ENCODE measurements at regions not wholly inside any gene's neighbourhood (a gene's known extent, or its start where the extent isn't known, plus 50 kb on each side); places are given as distances from the start of the nearest gene placed in this dataset.
"Not testable (repeated sequence)": the region's sequence is repeated elsewhere in the genome, so short reads cannot be mapped to it uniquely, and the experiment has no call there.

DNA sequence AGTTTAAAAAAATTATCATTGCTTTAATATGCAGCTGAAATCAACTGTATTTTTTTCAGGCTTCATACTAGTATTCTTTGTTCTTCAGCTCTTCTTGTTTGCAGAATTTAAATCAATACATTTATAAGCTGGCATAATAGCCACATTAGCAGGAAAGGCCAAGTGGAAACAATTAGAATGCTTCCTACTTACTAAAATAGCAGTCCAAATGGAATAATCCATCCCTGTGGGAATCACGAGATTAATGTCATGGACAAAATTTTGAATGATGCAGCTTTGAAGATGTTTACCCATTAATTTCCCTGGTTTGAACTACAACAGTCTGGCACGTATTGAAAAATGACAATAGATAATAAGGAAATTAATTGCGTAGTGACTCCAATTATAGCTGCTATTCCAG, 2650.8 kb downstream of the PCDH9 start:
- DNase-seq, result no peak

DNA sequence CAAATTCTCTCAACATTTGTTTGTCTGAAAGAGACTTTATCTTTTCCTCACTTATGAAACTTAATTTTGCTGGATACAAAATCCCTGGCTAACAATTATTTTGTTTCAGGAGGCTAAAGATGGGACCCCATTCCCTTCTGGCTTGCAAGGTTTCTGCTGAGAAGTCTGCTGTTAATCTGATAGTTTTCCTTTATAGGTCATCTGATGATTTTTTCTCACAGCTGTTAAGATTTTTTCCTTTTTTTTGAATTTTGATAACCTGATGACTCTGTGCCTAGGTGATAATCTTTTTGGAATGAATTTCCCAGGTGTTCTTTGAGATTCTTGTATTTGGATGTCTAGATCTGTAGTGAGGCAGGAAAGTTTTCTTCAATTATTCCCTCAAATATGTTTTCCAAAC, 2661.4 kb downstream of the PCDH9 start:
- no peak for DNase-seq

DNA sequence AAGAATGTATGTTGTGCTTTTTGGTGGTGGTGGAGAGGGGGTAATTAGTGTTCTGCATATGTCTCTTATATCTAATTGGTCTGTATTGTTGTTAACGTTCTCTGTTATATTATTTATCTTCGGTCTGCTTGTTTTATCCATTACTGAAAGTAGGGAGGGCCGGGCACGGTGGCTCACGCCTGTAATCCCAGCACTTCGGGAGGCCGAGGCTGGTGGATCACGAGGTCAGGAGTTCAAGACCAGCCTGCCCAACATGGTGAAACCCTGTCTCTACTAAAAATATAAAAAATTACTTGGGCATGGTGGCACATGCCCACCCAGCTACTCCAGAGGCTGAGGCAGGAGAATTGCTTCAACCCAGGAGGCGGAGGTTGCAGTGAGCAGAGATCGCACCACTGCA, 2672.1 kb downstream of the PCDH9 start:
- DNase-seq, result not testable (repeated sequence)

DNA sequence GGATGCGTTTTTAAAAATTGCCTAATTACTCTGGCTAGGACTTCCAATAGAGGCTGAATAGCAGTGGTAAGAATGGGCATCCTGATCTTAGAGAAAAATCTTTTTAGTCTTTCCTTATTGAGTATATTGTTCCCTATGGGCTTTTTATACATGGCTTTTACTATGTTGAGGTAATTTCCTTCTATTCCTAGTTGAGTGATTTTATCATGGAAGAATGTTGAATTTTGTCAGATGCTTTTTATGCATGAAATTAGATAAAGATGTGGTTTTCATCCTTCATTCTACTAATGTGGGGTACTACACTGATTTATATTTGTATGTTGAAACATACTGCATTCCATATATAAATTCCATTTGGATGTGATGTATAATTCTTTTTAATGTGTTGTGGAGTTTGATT, 2673.8 kb downstream of the PCDH9 start:
- no peak for DNase-seq

DNA sequence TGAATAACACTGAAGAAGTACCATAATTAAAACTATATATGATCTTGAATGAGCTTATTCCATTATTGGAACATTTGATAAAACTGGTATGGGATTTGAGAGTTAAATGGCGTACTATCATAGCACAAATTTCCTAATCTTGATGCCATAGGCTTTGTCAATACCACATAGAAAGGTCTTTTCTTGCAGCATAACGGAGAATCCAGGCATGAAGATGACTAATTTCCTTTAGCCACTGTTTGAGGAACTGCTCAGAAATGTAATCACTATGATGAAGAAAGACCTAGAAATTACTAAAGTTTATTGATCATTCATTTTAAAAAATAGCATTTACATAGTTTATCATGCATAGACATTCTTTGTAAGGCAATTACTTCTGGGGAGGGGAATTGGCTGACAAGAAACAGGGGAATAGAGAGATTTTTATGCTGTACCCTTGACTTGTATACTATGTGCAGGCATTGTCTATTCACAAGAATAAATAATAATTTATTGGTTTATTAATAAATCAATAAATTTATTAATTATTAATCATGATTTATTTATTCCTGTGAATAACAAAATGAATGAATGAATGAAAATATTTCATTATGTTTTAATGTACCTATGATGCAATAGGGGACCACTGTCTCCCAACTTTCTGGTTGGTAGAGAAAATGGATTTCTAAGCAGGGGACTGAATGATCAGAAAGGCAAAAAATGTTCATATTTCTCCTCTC, 2676.6 kb downstream of the PCDH9 start:
- no peak for DNase-seq

DNA sequence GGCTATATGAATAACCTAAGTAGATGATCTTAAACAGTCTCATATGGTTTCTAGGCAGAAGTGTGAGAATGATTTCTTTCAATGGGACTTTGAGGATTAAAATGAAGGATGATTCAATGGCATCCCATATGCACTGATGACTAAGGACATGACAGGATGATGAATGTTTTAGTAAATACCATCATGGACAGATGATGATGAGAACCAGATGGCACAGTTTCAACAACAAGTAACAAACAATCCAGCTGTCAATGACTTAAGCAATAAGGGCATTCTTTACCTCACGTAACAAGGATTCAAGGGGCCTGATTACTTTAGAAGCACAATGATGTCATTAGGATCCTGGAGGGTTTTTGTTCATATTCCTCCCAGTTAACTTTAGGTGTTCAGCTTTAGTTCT, 2678.4 kb downstream of the PCDH9 start:
- no peak for DNase-seq

DNA sequence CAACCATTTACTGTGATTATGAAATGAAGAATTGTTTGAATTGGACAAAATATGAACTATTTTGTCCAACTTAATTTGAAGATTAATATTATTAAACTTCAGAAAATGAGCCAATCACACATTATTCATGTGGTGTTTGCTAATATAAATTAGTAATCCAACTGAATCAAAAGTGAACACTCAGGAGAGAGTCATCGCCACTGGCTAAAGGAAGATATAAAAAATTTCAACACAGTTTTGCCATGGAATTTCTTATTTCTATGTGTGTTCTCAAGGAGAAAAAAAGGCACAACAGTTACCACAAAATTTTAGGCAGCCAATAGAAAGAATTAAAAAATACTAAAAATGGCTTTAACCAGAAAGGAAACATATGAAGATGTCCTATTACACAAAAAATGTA, 2683.8 kb downstream of the PCDH9 start:
- no peak for DNase-seq

DNA sequence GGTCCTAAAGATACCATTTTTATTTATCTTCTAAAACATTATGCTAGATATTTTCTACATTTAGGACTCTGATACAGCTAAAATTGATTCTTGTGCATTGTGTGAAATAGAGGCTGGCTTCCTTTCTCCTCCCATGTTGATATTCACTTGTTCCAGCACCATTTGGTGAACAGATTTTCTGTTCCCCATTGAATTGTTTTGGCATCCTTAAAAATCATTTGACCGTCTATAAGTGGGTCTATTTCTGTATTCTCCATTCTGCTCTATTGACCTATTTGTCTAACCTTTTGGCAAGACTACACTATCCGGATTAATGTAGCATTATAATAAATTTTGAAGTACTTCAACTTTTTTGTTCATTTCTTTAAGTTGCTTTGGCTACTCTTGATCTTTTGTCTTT, 2689.2 kb downstream of the PCDH9 start:
- no peak for DNase-seq

DNA sequence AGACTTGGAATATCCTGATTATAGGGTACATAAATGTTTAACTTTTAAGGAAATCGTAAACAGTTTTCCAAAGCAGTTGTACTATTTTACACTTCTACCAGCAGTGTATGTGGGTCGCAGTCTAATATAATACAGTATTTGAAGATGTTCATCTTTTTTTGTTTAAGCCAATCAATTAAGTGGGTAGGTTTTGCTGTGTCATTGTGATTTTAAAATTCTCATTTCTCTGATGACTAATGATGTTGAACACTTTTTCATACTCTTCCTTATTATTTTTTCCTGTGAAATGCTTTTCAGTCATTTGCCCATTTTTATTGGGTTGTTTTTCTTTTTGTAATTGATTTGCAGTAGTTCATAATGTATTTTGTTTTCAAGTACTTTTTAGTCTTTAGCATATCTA, 2689.7 kb downstream of the PCDH9 start:
- no peak for DNase-seq

DNA sequence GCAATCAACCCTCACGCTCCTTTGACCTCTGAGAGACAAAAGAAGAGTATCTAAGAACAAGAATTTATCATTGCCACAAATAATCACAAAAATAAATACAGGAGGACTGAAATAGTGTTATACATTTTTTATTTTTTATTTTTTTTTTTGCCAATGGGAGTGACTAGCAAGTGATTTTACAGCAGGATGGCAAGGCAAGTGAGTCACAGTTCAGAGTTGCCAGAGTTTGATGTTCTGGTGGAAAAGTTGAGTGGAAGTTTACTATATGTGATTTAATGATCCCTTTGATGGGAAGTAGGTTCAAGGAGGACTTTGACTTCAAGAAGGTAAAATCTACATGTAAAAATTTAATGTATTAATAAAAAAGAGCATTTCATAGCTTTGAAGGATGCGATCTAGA, 2691.4 kb downstream of the PCDH9 start:
- DNase-seq, result no peak

DNA sequence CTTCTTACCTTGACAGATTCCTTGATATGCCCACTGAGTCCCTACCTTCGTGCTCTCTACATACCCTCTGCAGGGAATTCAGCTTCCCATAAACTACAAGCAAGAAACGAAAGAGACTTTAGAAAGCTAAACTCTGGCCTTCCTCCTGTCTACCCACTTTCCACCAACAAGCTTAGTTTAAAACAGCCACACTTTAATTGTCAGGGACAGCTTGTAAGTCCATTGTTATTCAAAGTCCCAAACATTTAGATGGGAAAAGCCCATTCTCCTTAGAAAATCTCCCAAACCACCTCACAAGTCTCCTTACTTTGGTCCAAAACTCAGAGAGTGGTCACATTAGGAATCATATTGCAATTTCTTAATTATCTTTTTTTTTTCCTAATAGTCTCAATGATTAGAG, 2695.8 kb downstream of the PCDH9 start:
- no peak for DNase-seq

DNA sequence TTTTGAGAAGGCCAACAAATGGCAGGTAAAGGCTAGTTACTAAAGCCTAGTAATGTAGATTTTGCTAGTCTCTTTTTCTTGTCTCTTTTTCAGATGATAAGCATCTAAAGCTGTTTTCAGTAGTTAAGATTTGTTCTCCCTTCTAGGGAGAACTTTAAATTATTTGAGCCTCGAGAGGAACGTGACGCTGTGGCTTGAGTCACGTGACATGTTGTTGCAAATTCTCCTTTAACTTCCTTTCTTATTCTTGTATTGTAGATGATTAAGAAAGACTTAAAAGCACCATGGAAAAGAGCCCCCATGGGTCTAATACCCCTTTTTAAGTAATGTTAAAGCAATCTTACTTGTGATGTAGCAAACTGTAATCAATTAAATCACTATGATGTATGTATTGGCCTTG, 2698.7 kb downstream of the PCDH9 start:
- no peak for DNase-seq

DNA sequence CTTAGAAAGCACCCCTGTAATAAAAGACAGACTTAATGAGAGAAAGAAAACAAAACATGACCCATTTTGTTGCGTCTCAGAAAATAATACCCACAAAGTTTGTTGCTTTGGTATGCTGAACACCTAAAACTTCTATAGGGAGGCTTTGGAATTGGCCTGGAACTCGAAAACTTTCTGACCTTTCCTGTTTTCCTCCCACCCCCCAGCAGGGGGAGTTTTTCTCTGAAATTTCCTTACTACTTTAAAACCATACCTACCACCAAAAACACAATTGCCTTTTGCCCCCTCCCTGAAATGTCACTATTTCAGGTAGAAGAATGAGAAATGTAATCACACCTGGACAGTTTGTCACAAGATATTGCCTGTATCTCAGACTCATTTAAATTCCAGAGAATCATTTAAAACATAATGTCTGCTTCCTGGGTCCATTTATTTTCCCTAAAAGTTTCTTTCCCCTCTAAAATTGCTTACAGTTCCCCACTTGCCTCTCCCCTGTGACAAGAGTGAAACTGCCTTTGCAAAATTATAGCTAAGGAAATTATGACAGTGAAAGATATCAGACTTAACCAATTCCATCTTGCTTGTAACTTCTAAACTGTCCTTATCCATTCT, 2700.2 kb downstream of the PCDH9 start:
- DNase-seq, result no peak

DNA sequence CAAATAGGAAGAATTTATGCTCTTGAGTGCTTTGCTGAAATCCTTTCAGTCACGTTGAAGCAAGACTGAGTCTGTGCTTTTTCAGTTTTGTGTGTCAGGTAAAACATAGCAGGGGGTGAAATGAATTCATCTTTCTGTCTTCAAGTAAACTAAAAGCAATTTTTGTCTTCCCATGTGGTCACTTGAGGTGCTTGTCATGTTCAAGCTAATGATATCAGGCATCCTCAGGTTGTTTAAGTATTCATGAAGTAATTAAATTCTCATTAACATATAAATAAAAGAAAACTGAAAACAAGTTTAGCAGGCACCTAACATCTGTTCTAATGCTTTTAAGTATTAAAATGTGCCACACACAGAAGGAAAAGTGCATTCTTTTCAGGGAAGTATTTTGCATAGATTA, 2701.3 kb downstream of the PCDH9 start:
- DNase-seq, result no peak

DNA sequence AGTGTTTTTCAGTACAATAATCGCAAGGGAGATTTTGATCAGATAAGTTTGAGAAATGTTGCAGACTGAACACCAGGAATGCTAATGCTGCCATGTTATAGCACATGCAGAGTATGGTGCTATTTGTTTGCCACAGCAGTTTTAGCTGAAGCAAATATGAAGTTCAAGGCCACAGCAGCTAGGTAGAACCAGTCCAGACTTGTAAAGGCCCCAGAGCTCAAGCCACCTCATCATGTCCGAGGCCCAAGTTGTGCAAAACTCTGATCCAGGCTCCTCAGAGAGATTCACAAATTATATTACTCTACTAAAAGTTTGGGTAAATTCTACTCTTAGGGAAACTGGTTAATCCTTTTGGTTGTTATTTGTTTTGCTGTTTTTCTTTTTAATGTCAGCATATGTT, 2702.6 kb downstream of the PCDH9 start:
- no peak for DNase-seq

DNA sequence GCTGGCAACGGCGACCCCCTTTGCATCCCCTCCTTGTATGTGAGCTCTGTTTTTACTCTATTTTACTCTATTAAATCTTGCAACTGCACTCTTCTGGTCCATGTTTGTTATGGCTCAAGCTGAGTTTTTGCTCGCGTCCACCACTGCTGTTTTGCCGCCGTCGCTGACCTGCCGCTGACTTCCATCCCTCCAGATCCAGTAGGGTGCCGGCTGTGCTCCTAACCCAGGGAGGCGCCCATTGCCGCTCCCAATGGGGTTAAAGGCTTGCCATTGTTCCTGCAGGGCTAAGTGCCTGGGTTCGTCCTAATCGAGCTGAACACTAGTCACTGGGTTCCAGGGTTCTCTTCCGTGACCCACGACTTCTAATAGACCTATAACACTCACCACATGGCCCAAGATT, 2704.4 kb downstream of the PCDH9 start:
- no peak for DNase-seq

DNA sequence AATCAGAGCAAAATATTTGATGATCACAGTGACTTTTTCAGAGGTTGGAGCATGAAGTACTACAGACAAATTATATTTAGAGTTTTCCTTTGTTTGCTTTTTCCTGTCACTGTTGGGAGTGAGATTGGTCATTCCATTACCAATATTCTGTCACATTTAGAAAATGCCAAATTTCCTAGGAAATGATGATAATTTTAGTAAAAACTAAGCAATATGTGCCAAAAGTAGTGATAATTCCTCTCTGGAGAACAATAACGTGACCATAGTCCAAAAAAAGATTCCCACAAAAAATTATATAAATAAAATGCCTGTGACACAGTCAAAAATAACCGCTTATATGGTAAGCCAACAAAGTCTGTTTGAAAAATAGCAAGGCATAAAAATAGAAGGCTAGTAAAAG, 2719.4 kb downstream of the PCDH9 start:
- no peak for DNase-seq

DNA sequence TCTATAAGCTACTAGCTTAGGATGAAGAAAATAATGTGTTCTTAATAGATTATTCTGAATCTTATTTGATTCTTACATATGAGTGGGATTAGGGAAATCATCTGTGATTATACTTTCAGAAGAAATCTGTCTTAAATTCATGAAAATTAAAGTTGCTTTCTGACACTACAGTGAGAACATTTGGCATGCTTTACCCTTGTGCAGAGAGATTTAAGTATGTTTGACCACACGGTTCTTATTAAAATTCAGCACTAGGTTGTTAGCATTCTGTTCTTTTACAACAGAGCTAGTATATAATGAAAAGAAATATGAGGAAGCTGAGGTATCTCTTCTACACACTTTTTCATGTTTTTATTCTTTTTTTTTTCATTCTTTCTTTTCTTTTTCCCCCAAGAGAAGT, 2723.9 kb downstream of the PCDH9 start:
- no peak for DNase-seq

DNA sequence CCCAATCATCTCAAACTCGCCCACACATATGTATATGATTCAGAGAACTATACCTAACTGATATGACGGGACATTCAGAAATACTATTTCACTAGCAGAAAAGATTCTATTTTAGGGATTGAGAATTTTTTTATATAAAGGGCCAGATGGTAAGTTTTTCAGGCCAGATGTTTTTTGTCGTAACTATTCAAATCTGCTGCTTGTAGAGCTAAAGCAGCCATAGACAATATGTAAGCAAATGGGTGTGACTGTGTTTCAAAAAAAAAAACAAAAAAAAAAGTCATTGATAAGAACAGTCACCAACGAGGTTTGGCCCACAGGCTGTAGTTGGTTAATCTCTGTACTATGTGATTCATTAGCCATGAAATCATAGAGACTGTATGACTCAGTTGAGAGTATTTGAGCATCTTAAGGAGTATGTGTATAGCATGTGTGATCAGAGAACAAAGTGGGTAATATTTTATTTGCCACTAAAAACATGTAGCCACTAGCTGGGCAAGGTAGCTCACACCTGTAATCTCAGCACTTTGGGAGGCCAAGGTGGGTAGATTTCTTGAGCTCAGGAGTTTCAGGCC, 2724.7 kb downstream of the PCDH9 start:
- no peak for DNase-seq

DNA sequence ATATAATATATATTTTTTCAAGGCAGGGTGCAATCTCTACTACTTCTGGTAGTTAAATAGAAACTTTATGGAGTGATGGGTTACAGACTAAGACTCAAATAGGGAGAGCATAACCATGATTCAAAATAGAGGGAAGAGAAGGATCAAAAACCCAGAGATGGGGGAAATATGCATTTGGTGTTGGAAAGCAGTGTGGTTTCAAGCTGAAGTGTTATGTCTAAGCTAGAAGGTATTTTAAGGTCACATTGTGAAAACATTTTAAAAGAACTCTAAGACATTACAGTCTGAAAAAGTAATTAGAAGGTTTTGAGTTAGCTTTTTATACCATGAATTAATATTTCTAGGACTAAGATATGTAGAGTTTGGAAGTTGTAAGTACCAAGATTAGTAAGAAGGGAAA, 2741.4 kb downstream of the PCDH9 start:
- no peak for DNase-seq

DNA sequence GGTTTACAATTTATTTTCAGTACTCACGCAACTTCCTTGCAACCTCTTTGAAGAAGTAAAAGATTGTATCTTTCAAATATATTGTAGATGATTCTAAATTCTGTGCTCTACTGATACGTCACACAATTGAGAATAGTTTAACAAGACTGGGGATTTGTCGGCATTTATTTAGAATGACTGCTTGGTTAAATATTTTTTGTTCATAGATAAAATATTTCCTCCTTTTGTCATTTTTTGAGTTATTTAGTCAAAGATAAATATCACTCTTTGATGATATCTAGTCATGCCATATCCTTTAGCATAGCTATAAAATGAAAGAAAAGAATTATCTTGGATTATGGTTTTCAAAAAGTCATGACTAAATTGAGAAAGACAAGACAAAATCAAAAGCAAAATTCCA, 2747.8 kb downstream of the PCDH9 start:
- no peak for DNase-seq

DNA sequence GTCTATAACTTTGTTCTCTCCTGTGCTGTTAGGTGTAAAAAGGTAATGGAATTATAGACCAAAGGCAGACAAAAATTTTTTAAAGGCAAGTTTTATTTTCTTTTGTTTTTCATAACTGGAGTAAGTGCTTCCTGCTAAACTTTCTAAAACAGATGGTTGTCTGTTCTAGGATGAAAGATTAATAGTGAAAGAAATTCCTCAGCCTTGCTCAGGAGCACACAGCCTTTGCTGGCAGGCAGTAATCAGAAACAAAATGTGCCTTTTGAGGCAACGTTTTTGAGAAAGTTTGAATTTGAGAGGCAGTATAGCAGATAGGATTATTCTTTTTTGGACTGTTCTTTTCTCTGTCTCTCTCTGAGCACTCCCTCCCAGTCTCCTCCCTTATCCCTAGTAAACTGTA, 2749.5 kb downstream of the PCDH9 start:
- no peak for DNase-seq

DNA sequence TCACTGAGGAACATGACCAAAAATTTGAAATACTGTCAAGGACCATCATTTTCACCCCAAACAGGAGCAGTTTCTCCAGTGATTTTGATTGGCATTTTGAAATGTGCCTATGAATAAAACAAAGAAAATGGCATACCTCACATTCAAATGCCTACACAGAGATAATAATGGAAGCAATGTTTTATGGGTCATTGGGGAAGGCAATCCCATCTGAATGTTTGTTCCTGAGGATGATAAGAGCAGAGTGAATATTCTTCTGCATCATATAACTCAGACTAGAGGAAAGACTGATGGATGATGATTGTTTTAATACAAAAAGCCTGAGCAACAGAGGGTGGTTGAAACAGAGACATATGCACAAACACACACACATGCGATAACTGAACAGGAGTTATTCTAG, 2749.9 kb downstream of the PCDH9 start:
- no peak for DNase-seq

DNA sequence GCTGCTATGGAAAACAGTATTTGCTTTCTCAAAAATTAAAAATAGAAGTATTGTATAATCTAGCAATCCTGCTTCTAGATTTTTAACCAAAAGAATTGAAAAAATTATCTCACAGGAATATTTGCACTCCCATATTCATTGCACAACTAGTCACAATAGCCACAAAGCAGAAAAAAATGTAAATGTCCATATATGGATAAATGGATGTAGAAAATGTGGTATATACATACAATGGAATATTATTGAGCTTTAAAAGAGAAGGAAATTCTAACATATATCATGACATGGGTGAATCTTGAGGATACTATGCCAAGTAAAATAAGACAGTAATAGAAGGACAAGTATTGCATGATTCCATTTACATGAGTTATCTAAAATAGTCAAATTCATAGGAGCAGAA, 2753.0 kb downstream of the PCDH9 start:
- DNase-seq, result no peak

DNA sequence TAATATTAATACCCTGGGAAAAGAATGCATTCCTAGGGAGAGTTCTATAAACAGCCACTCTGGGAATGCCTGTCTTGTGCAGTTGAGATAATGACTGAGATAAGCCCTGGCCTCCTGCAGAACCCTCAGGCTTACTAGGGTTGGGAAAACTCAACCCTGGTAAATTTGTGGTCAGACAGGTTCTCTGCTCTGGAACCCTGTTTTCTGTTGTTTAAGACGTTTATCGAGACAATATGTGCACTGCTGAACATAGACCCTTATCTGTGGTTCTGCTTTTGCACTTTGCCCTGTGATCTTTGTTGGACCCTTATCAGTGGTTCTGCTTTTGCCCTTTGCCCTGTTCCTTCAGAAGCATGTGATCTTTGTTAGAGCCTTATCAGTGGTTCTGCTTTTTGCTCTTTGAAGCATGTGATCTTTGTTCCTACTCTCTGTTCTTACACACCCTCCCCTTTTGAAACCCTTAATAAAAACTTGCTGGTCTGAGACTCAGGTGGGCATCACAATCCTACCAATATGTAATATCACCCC, 2754.0 kb downstream of the PCDH9 start:
- not testable (repeated sequence) for DNase-seq
